ENCODE measurements at regions not wholly inside any gene's neighbourhood (a gene's known extent, or its start where the extent isn't known, plus 50 kb on each side); places are given as distances from the start of the nearest gene placed in this dataset.
"Not testable (repeated sequence)": the region's sequence is repeated elsewhere in the genome, so short reads cannot be mapped to it uniquely, and the experiment has no call there.

DNA sequence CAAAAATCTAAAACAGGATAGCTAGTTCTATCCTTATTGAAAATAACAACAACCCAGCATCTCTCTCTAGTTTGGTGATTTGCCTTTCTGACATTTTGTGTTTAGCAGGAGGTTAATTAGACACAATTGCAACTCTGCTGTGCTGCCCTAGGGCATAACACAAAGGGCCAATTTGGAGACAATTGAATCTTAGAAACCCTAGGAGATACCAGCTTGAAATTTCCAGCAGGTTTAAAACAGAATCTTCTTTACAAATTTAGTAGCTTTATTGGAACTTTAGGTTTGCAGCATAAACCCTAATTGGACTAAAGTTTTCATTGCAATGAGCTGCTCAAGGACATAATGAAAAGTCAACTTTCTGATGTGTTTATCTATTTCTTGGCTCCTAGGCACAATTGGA, 166.7 kb upstream of the FER start:
- no peak for DNase-seq

DNA sequence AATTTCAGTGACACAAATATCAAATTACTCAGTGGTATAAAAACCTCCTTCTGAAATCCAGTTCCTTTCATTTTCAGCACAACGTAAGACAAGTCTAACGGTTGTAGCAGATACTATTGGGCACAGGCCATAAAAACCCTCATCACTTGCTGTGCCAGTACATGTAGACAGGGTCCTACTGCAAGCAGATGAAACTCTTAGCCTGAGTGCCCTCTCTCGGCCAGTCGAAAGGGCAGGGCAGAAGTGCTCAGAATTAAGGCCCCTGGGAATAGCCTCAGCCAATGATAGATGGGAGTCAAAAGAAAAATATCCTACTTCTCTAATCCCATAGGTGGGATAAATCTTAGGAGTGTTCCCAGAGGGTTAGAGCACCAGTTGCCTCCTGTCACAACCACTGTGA, 168.5 kb upstream of the FER start:
- no peak for DNase-seq

DNA sequence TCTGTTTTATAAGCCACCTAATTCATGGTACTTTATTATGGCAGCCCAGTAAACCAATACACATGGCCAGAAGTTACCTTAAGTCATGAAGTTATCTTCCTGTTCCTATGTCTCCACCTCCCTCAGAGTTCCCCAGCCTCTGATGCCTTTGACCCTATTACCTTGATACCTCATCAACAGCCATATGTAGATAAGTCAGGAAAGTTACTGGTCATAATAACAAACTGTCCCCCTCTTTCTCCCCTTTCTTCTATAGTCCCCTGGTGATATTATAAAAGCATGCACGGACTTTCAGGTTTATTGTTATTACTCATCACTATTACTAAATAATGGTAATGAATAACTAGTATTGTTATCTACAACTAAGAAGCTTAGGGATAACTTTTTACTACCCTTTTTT, 168.9 kb upstream of the FER start:
- no peak for DNase-seq

DNA sequence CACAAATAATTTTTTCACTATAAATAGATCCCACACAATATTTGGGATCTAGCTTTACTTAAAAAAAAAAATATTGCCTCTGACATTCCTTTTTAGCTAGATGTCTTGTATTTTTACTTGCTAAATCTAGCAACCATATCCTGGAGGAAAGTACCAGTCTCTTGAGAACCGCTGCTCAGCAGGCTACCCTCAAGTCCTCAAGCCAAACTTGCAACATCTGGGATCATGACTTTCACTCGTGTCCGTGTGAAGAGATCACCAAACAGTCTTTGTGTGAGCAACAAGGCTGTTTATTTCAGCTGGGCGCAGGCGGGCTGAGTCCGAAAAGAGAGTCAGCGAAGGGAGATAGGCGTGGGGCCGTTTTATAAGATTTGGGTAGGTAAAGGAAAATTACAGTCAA, 180.3 kb upstream of the FER start:
- DNase-seq: no peak

DNA sequence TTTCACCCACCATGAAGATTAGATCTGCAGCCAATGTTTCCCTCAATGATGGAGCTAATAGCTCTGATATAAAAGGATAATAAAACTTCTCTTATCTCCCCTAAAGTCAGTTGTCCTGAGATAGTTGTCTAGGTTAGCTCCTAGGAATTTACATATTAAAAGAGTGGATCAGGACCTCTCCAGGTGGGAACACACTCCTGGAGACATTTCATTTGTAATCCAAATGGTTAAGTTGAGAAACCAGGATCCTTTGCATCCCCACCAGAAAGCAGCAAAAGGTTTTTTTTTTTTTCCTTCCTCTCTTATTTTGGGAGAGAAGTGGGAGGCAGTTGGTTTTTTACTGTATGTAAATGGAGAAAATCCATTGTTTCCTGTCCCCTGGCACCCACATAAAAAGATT, 182.5 kb upstream of the FBXL17 start:
- no peak for DNase-seq

DNA sequence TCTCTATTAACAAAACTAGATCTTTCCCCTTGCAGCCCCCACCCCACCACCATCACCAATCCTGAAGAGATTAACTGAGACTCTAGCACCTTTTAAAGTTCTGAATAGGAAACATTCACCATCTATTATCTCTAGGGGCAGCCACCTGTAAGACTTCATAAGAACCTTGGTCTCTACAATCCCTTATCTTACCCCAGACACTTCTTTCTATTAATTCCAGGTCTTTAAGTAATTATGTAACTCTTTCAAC, 180.2 kb upstream of the FBXL17 start:
- DNase-seq: no peak

DNA sequence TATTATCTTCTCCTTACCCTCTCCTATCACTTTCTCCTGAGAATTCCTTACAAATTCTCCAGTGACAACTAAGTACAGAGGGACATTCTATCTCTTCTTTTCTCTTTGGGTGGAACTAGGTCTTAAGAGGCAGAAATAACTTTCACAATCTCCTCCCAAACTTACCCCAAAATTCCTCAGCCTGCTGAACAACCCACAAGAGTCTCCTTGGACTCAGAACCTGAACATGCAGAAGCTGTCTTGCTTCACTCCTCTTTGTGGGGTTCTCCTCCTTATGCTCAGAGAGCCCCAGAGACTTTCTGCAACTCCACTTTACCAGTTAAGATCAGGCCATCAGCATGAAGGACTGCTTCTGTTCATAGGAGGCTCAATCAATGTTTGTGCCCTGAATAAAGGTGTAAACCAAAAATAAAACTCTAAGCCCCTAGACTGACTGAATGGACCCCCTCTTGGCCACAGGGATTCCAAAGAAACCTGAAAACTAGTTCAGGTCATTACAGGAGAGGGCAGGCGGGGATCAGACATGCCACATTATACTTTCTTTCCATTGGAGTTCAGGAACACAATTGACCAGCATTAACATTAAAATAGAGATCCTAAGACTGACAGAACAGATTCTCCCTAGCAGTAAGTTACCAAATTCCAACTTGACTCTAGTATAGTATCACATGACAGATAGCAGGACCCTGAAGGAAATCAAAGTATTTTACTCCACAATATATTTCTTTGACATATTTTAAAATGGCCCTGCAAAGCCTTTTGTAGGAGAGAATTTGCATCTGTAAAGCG, 179.7 kb upstream of the FBXL17 start:
- no peak for DNase-seq

DNA sequence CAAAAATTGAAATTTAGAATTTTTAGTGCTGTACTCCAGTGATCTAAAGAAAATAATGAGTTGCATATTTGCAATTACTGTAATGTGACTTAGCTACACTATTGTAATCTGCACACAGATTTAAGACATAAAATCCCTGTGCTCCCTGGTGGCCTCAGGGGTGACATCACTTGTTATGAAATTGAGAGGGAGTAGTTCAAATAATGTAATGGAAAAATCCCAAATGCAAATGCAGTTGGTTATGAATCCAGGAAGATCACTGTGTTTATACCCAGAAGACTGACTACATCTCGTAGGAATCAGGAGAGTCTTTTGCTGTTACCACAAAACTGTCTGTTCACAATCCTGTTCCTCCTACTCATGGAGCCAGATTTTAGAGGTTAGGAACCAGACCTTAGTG, 178.7 kb upstream of the FBXL17 start:
- no peak for DNase-seq

DNA sequence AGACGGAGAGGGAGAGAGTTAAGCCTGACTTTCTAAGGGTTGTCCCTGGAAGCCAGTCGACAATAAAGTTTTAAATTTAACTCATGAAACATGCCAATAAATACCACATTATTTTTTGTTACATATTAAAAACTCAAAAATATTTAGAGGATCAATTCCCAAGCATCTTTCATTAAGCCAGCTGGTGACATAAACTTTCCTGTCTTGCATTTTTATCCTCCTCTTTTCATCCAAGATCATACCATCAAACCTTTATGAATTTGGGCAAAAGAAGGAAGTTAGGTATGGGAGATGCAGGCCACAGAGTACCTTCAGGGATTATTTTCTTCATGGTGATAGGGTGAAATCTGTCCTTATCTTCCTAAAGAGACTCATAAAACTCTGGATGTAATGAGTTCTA, 178.3 kb upstream of the FBXL17 start:
- no peak for DNase-seq

DNA sequence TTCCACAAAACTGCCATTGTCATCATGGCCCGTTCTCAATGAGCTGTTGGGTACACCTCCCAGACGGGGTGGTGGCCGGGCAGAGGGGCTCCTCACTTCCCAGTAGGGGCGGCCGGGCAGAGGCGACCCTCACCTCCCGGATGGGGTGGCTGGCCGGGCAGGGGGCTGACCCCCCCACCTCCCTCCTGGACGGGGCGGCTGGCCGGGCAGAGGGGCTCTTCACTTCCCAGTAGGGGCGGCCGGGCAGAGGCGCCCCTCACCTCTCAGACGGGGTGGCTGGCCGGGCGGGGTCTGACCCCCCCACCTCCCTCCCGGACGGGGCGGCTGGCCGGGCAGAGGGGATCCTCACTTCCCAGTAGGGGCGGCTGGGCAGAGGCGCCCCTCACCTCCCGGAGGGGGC, 176.9 kb upstream of the FBXL17 start:
- DNase-seq: not testable (repeated sequence)

DNA sequence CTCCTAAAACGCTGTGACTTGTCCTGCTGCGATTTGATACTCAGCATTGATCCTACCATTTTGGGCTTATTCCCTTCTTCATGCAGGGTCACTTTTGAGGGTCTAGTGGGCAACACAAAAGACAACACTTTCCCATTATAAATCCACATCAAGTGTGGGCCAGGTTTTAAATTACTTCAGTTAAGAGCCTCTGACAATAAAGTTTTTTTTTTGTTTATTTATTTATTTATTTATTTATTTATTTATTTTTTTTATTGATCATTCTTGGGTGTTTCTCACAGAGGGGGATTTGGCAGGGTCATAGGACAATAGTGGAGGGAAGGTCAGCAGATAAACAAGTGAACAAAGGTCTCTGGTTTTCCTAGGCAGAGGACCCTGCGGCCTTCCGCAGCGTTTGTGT, 176.2 kb upstream of the FBXL17 start:
- not testable (repeated sequence) for DNase-seq

DNA sequence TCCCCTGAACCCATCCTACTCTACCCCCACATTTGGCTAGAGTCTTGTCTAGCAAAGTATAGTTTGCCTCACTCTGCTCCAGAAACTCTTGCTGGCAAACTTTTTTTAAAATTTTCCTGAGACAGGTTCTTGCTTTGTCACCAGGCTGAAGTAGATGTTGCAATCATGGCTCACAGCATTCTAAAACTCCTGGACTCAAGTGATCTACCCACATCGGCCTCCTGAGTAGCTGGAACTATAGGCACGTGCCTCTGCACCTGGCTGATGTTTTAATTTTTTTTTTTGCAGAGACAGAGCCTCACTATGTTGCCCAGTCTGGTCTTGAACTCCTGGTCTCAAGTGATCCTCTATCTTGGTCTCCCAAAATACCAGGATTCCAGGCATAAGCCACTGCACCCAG, 175.8 kb upstream of the FBXL17 start:
- no peak for DNase-seq

DNA sequence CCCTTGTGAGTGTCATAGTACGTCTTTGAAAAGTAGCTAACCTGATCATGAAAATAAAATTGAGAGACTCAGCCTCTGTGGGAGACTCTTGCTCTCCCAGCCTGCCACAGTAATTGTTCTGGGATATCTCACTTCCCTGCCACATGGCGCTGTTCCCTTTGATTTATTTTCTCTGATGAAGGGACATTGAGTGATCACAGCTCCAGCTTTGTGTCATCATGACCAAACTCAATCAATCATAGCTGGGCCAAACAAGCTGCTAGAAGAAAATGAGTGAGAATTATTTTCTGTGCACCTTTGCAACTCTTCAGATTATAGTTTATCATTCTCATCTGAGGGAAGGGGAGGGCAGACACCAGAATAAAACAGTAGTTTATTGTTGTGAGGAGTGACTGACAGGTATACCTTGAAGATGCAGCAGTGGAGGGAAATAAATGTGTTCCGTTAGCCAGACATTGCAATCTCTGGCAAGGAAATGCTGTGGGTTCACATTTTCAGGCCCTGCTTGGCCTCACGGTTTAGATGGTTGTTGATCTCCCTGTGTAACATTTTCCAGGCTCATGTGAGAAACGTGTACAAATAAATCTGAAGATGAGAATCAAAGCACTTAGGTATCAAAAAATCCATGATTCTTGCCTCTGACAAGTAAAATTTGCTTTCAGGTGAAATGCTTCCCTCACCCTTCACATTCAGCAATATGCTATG, 174.7 kb upstream of the FBXL17 start:
- no peak for DNase-seq

DNA sequence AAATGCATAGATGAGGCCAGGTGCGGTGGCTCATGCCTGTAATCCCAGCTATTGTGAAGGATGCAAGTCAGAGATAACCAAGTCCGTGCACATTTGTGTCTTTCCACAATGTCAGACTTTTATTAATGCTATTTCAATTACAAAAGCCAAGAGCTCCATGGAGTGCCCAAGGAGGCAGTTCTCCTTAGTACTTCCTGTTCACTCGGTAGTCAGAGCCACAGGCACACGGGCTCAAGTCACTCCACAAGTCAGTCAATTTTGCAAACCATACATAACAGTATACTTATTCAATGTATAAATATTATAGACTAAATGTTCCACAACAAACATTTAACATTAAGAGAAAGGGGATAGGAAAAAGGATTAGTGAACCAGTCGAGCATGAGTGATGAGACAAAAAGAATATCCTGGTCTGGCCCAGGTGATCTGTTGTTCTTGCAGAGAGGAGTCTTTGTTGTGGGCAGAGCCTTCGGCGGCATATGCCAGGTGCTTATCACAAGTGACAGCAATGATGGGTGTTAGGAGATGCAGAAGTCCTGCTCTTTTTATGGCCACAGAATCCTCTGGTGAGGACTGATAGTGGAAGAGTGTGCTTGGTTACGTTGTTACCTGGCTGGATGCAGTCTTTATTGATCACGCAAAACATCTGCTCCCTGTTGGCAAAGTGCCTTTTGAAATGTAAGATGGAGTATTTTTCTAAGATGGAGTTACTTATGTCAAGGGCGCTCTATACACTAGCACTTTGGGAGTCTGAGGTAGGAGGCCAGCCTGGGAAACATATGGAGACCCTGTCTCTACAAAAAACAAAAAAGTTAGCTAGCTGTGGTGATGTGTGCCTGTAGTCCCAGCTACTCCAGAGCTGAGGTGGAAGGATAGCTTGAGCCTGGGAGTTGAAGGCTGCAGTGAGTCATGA, 167.0 kb upstream of the FBXL17 start:
- DNase-seq: no peak

DNA sequence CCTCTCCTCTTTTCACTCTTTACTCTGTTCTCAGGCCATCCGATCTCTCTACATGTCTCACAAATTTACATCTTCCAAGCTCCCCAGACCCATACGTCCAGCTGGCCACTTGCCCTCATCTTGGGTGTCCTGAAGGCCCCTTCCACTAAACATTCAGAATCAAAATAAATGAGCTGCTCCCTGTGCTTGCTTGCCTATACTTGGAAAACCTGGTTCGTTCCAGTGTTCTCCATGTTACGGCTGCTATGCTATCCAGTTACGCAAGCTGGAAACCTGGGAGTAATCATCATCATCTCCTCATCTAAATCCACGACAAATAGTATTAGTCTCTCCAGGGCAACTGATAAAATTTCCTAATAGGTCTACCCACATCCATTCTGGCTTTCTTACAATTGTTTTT, 165.0 kb upstream of the FBXL17 start:
- no peak for DNase-seq

DNA sequence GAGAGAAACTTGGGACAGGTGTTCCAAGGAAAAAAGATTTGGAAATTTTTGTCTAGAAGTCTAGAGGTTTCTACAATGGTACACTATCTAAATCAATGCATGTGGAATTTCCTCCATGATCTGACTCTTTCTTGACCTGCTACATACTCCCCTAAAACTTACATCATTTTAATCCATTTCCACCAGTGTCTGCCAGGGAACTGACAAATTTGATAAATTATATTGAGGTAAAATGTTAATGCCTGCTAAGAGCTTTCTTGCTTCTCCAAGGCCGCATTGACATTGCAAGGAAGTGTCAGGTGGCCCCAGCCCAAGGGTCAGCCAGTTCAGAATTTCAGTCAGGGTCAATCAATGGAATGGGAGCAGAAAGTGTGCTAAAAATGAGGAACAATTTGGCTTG, 163.4 kb upstream of the FBXL17 start:
- DNase-seq: no peak

DNA sequence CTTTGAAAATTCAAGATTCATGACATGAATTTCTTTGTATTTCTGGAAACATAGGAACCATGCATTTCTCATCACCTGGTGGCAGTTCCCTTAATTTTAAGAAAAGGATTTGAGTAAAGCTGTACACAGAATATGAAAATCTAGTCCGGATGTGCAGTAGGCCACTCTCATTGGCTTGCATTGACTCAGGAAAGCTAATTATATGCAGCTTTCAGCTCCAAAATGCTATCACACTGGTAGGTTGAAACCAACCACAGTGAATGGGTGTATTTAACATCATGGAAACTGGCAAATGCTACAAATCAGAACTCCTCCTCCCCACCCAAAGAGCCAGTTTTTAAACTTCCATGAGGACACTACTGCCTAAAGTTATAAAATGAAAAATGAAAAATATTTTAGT, 161.6 kb upstream of the FBXL17 start:
- DNase-seq: no peak

DNA sequence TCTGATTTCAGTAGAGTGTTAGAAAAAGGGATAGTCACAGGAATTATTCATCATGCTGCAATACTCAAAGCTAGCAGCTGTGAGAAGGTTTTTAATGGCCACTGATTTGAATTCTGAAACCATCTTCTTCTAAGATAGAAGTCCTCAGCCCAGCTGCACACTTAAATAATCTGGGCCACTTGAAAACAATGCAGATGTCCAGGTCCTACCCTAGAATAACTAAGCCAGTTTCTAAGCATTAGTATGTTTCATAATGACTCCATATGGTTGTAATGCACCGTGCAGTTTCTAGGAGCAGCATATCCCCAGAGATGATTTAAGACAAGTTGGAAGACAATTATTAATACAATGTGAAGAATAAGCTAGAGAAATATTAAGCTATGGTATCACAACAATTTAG, 159.9 kb upstream of the FBXL17 start:
- DNase-seq: no peak

DNA sequence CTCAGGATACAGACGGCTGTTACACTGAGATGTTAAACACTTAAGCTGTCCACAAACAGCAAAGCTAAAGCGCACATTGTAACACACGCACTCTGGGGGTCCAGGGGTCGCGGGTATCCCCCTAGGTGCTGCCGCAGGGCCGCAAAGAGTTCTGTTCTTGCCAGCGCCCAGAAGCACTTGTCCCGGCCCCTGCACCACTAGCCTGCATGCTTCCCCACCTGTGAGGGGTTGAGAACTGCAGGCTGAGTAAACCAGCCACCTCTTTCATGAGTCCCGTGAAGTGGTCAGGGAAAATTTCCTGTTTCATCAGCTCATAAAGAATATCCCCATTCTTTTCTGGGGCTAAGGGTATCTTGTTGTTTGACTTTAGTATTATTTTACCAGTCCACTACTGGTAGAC, 154.4 kb upstream of the FBXL17 start:
- peak; percentile 9 for DNase-seq

DNA sequence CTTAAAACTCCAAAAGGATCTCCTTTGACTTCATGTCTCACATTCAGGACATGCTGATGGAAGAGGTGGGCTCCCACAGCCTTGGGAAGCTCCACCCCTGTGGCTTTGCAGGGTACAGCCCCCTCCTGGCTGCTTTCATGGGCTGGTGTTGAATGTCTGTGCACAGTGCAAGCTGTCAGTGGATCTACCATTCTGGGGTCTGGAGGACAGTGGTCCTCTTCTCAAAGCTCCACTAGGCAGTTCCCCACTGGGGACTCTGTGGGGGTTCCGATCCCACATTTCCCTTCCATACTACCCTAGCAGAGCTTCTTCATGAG, 150.2 kb upstream of the FBXL17 start:
- not testable (repeated sequence) for DNase-seq

DNA sequence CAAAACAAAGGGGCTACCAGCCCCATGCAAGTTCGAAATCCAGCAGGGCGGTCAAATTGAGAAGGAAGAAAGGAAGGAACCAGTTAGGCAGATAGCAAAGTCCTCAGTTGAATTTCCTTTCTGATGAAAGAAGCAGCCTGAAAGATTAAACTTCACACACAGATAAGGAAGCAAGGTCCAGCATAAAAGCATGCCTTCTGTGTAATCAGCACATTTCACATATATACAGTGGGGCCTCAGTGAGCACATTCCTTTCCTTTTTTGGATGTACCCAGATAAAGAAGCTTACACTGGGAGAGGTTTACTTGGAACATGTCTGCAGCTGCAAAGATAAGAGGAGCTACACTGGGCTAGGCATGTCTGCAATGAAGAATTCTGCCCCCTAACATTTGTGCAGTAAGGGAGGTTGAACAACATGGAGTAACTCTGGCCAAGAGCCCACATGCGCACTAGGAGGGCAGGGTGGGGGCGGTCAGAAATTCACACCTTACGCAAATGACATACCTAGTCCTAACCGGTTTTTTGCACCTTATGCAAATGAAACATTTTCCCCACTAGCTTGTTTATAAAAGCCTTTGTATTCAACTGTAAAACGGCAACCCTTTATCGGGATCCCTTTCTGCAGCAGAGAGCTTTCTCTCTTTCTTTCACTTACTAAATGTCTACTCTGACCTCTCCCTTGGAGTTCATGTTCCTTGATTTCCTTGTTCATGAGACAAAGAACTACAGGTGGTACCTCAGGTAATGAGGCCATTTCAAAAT, 149.7 kb upstream of the FBXL17 start:
- DNase-seq: no peak

DNA sequence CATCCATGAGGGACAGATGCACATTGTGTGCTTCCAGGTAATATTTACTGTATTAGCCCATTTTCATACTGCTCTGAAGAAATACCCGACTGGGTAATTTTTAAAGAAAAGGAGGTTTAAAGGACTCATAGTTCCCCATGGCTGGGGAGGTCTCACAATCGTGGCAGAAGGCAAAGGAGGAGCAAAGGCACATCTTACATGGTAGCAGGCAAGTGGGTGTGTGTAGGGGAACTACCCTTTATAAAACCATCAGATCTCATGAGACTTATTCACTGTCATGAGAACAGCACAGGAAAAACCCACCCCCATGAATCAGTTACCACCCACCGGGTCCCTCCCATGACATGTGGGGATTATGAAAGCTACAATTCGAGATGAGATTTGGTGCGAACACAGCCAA, 148.8 kb upstream of the FBXL17 start:
- no peak for DNase-seq

DNA sequence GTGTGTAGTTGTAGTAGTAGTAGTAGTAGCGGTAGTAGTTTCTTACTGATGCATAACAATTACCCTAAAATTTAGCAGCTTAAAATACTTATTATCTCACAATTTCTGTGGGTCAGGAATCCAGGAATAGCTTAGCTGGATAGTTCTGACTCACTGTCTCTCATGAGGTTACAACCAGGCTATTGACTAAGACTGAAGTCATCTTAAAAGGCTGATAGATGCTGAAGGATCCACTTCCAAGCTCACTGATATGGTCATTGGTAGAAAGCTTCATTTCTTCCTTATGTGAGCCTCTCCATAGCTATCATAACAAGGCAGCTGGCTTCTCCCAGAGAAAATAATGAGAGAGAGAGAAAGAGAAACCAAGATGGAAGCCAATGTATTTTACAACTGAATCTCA, 147.5 kb upstream of the FBXL17 start:
- no peak for DNase-seq
